GM10266 (cell line): ENCODE measurements at regions not wholly inside any gene's neighbourhood (a gene's known extent, or its start where the extent isn't known, plus 50 kb on each side); places are given as distances from the start of the nearest gene placed in this dataset.

ENCODE experiments used
- DNase-seq: peaks from one replicate; pipeline ENCODE4 v3.0.0; 2012; ENCODE audit errors: extremely low spot score
- TF ChIP-seq, protein P1 (sequence below): IDR thresholded peaks from 2 replicates; pipeline ENCODE4 v1.5.1; 2012; ENCODE audit warnings: mild to moderate bottlenecking, low read depth; ENCODE audit not compliant: control insufficient read depth, insufficient read depth; ENCODE audit errors: missing control alignments

DNA sequence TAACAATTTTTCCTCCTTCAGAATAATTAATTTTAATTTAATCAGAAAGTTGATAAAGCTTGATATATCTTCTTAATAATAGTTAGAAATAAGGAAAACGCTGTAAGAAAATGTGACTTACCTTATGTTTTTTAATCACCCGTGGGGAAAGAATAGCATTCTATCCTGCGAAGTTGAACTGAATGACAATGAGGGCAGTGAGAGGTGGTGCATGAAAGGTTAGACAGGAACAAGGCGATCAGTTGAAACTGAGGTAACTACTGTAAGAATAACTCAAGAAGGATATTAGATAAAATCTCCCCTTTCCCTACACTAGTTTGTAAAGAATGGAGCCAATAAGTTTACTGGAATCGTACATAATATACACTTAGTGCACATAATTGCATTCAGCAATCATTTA is 655.0 kb upstream of the NCAM2 start:
- DNase-seq: no peak
- TF ChIP-seq, protein P1, sequence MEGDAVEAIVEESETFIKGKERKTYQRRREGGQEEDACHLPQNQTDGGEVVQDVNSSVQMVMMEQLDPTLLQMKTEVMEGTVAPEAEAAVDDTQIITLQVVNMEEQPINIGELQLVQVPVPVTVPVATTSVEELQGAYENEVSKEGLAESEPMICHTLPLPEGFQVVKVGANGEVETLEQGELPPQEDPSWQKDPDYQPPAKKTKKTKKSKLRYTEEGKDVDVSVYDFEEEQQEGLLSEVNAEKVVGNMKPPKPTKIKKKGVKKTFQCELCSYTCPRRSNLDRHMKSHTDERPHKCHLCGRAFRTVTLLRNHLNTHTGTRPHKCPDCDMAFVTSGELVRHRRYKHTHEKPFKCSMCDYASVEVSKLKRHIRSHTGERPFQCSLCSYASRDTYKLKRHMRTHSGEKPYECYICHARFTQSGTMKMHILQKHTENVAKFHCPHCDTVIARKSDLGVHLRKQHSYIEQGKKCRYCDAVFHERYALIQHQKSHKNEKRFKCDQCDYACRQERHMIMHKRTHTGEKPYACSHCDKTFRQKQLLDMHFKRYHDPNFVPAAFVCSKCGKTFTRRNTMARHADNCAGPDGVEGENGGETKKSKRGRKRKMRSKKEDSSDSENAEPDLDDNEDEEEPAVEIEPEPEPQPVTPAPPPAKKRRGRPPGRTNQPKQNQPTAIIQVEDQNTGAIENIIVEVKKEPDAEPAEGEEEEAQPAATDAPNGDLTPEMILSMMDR: no peak

DNA sequence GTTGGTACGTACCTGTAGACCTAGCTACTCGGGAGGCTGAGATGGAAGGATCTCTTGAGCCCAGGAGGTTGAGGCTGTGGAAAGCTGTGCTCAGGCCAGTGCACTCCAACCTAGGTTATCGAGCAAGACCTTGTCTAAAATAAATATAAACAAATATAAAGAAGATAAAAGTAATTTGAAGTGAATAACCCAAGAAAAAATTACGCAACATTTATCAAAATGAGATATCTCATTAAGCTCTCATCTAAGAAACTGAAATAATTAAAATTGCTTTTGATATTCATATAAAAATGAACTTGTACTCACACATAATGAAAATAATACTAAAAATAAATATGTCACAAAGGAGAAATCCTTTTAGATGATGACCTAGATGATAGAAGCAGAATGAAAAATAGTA is 647.1 kb upstream of the NCAM2 start:
- TF ChIP-seq, protein P1: no peak
- DNase-seq: no peak

DNA sequence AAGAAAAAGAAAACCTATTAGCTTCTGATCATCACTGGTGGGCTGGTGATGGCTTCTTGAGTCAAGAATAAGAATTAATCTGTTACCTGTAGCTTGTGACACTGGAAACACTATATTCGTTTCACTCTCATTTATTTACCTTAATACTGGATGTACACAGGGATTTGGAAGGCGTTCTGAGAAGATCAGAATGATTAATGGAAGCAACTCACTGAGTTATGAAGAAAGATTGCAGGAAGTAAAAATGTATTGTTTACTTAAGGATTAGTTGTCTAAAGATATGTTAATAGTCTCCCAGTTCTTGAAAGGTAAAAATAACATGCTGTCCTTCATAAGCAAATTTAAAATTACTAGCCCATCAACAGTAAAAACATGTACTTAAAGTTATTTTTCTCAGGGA is 644.9 kb upstream of the NCAM2 start:
- DNase-seq: no peak

DNA sequence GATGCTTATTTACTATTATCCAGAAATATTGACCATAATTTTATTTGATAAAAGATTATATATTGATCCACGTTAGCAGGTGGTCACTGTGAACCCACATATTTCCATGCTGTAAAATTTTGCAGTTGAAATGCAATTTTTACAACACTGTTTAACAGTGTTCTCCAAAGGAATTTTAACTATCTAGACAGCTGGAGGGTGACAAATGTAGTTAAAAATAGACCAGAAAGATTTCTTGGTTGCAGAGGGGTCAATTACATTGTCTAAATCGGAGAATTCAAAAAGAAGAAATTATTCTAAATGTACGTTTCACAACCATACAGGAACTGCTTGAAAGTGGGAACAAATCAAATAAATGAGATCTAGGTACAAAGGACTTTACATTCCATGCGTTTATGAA is 625.2 kb upstream of the NCAM2 start:
- TF ChIP-seq, protein P1: no peak
- DNase-seq: no peak

More for the DNA sequence above, 644.9 kb upstream of the NCAM2 start:
- TF ChIP-seq, protein P1: no peak

DNA sequence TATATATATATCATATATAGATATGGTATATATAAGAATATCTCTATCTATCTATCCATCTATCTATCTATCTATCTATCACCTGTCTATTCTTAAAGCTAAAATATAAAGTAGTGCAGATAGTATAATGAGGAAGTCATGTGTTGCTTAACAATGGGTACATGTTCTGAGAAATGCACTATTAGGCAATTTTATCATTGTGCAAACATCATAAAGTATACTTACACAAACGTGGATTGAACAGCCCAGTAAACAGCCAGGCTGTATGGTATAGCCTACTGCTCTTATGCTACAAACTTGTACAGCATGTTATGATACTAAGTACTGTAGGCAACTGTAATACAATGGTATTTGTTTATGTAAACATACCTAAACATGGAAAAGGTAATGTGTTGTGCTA is 621.0 kb upstream of the NCAM2 start:
- no peak for DNase-seq
- TF ChIP-seq, protein P1: no peak

DNA sequence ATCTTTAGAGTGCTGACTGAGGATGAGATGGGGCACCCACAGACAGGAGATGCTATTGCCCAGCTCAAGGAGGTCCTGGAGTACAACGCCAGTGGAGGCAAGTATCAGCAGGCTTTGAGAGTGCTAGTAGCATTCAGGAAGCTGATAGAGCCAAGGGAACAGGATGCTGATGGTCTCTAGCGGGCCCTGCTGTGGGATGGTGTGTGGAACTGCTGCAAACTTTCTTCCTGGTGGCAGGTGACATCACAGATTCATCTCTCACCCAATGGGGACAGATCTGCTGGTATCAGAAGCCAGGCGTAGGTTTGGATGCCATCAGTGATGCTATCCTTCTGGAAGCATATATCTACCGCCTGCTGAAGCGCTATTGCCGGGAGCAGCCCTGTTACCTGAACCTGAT is 609.8 kb upstream of the NCAM2 start:
- DNase-seq: no peak
- TF ChIP-seq, protein P1: no peak

DNA sequence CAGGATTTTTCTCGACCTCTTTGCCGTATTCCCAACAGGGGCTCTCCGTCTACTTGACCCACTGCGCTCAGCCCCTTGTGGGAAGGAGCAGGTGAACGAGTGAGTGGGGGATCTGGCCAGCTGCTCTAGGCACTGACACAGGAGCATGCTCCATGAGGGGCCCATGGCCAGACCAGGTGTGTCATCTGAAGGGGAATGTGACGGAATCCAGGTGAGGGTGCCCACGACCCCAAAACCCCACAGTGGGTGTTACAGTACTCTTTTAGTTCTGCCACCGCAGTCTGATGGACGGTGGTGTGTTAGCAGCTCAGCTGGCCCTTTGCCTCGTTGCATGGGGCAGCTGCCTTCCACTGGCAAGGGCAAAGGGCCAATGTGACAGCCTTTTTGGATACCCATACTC is 601.4 kb upstream of the NCAM2 start:
- TF ChIP-seq, protein P1: no peak
- no peak for DNase-seq
